SW 1271 (cell line): ENCODE measurements at regions not wholly inside any gene's neighbourhood (a gene's known extent, or its start where the extent isn't known, plus 50 kb on each side); places are given as distances from the start of the nearest gene placed in this dataset.
"Not testable (repeated sequence)": the region's sequence is repeated elsewhere in the genome, so short reads cannot be mapped to it uniquely, and the experiment has no call there.

Experiments used
- DNase-seq, 2 experiments: peaks; one replicate each; lab custom pipeline; 2025; lab: John Stamatoyannopoulos, UW

DNA sequence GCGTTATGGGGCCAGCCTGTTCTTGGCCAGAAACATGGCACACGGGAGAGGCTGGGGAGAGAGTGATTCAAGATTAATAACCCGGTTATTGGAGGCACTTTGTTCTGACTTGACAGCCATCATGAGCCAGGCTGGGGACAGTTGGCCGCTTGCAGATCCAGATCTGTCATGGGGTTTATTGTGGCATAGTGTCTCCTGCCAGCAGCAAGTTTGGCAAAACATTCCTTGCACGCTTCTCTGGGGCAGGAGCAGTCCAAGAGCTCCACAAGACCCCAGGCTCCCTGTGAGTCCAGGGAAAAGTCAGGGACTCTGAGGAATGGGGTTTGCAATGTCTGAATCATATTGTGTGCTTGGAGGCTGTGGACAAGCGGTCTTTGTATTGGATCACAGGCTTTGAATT is 270.4 kb downstream of the MIAT start:
- DNase-seq: no peak

DNA sequence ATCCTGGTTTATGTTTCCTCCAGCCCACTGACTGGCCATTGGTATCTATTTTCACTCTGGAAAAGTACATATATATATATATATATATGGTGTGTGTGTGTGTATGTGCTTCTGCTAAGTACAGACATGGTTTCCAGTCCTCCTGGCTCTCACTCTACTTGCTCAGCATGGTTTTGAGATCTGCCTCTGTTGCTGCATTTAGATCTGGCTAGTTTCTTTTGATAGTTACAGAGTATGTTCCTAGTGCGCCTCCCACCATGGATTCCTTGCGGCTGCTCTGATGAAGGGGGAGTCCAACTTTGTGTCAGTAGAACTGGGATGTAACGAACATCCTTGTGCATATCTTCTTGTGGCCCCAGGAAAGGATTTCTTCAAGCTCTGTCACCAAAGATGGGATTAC is 274.1 kb downstream of the MIAT start:
- no peak for DNase-seq

GRCh38 chr22:26933105-26933590 is 275.8 kb downstream of the MIAT start:
- DNase-seq: no peak

DNA sequence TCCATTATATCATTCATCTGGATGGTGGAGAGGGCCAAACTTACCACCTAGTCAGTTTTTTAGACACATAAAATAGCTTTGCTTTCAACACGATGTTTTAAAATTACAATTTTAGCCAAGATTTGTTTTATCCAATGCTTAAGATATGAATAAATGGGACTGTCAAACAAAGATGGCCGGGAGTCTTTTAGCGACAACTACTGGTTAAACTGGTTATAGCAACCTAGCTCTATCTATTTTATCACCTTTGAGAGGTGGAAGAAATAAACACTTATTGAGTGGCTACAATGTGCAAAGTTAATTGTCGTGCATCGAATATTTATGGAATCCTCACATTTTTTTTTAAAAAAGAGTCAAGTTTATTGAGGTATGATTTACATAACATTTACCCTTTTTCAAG is 279.8 kb downstream of the MIAT start:
- DNase-seq: no peak

DNA sequence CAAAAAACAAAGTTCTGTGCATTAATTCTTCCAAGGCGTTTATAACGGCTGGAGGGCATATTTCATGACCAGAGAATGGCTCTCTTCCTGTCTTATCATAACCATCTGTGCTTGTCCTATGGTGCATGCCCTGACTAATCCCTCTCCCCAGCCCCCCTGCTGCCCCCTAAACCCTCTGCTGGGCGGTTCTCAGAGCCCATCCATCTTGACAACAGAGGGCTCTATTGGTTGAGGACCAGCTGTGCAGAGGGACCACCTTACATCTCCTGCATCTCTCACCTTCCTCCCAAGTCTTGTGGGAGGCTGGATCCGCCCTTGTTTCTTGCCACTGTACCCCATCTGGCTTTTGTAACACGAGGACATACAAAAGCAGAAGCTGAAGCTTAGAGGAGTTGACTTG is 282.1 kb downstream of the MIAT start:
- no peak for DNase-seq

DNA sequence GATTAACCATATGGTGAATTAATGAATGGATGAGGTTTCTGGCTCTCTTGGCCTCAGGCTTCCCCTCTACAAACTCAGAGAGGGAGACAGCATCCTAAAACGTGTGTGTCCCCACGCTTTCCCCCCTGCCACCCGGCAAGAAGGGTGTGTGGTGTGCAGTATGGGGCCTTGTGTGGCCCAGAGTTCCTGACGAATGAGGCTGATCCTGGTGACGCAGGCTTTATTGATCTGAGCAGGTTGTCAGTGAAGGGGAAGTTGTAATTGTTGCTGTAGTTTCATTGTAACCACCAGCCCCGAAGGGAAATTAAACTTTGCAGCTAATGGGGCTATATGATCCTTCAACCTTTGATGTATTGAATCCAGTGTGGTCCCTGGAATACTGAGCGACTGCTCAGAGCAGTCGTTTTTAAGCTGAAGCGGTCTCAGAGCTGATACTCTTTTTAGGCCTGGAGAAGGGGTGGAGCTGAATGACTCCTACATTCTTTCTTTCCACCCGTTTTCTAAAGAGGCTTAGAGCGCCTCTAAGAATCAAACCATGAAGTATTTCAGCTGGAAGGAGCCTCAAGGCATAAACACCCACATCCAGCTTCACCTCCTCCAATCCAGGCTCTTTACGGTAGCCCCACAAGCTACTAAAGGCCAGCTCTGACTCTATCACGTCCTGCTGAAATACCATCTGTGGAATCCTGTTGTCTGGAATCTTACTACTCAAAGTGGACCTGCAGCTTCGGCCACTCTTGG is 284.7 kb downstream of the MIAT start:
- DNase-seq: no peak

- DNase-seq: no peak
These were observed 285.2 kb downstream of the MIAT start for GRCh38 chr22:26942637-26942957.

DNA sequence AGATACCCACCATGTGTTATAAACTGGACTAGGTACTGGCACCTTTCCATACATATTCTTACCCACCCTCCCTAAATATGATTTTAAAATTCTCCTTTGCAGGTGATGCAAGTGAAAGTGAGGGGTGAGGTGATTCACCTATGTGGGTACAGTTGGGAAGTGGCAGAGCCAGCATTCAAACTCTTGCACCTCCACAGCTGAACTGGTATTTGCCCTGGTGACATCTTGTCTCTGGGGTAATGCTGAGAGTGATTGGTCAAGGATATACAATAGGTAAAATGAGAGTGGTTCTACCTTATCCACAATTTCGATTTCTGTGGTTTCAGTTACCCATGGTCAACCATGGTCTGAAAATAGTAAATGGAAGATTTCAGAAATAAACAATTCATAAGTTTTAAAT is 288.2 kb downstream of the MIAT start:
- DNase-seq: no peak

DNA sequence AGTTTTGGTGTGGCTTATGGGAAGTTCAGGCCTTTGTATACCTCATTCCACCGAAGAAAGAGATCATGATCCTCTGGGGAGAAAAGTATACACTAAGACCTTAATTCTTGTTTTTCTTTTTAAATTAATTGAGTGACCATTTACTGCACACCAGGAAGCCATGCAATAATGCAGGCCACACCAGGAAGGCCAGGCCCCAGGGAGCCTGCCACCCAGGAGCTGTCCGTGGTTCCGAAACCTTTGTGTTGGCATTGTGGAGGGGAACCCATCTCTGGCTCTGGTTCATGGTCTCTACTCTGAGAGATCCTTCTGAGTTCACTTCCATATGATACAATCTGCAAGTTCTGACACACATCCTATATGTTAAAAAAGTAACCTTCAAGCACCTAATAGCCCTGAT is 291.8 kb downstream of the MIAT start:
- DNase-seq: no peak

DNA sequence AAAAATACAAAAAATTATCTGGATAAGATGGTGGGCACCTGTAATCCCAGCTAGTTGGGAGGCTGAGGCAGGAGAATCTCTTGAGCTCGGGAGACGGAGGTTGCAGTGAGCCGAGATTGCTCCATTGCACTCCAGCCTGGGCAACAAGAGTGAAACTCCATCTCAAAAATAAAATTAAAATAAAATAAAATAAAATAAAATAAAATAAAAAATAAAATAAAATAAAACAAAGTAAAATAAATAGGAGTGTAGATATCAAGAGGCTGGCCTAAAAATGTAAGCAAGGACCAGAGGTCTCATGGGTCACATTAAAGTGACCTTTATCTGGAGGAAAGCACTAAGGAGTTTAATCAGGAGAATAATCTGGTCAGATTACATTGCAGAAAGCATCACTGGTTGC is 293.8 kb downstream of the MIAT start:
- not testable (repeated sequence) for DNase-seq

DNA sequence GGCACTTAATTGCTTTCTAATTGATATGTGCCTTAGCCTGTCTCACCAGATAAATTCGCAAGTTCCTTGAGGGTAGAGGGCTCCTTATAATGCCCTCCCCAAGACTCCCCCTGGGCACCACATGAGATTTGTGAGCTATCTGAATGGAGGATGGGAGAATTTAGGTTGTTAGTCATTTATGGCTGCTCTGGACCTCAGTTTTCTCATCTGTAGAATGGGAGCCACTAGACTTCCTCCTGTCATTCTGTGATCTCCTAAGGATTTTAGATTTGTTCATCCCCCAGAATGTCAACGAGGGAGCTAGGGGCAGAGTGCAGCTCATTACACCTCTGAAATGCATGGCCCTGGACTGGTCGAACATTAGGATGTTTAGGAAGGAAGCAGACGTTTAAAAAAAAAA is 294.6 kb downstream of the MIAT start:
- DNase-seq: no peak

DNA sequence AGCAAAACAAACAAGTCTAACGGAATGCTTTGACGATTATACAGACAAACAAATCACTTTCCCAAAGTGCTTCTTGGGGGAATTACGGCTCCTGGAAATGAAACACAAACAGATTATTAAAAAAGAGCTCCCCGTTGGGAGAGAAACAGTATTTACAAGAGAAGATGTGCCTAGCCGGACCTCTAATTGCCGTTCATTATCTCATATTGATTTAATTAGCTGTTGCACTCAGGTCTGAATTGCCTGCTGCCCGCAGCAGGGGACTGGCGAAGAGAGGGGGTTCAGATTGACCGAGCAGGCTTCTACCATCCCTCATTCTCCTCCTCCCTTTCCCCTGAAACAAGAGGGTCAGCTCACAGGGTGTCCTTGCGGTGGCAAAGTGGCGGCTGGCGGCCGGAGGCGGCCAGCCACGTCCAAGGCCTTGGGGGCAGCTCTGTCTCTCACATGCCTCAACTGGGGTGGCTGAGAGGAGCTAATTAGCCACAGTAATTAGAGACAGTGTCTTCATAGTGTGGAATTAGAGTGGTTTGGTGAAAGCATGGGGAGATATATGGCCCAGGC is 295.1 kb downstream of the MIAT start:
- DNase-seq: no peak

- DNase-seq: no peak
These were observed 295.9 kb downstream of the MIAT start for GRCh38 chr22:26953012-26953883.

DNA sequence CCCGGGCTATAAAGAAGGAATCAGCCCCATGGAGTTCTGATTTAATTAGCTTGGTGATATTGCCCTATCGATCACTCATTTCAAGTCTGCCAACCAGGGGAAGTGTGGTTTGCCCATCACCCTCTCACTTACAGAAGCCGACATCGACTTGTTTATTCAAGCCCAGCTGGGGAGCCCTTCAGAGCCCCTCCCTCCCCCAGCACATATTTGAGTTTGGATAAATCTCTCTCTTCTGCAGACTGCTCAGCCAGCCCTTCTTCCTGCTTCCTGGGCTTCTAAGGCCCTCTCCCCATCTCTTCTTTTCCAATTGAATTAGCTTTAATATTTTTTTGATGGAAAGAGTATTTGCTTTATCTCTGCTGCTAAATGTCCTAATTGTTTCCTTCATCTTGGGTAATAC is 299.0 kb downstream of the MIAT start:
- DNase-seq: no peak

DNA sequence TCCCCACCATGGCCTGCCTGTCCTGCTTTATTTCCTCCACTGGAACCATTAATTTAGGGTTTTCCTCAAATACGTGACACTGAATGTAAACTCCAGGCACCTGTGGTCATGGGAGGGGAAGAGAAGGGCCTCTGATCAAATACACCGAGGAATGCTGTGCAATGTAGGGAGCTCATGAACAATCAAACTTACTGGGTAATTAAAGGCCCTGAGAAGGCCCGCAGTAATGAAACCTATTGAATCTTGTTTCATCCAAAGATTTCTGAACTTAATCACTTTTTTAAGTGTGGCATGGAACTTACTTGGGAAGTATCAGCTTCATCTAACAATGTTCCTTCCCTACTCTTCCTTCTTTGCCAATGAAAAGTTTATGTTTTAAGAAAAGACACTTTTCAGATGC is 299.8 kb downstream of the MIAT start:
- DNase-seq: no peak

DNA sequence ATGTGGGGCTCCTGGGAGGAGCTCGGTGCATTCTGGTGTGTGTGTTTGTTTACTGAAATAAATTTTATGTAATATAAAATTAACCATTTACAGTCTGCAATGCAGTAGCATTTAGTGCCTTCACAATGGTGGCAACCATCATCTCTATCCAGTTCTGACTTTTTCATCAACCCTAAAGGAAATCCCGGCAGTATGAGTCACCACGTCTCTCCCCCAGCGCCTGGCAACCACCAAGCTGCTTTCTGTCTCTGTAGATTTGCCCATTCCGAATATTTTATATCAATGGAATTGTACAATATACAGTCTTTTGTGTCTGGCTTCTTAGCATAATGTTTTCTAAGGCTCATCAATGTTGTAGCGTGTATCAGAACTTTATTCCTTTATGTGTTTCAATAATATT is 300.5 kb downstream of the MIAT start:
- DNase-seq: no peak

DNA sequence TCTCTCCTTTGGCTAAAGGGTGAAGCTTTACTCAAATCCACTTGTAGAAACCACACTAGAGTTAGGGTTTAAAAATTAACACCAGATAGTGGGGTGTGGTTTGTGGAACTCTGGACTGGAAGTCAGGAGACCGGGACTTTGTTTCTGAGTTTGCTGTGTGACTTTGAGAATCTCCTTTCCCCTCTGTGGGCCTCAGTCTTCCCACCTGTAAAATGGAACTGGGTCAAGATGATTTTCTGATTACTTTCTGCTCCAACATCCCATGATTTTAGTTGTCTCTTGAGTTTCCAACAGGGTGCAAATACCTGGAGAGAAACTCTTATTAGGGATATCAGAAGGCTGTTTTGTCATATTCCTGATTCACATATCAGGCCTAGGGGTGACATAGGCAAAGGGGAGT is 301.0 kb downstream of the MIAT start:
- no peak for DNase-seq

DNA sequence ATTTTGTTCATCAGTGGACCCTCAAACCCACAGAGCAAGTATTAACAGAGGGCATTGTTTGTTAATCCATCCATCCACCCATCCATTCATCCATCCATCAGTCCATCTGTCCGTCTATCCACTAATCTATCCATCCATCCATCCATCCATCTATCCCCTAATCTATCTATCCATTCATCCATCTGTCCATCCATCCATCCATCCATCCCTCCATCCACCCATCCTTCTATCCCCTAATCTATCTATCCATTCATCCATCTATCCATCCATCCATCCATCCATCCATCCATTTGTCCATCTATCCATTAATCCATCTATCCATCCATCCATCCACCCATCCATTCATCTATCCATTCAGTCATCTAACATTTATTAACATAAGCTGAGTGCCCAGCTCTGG is 307.3 kb downstream of the MIAT start:
- DNase-seq: no peak

- DNase-seq: no peak
These were observed 309.9 kb downstream of the MIAT start for GRCh38 chr22:26967282-26967681.

DNA sequence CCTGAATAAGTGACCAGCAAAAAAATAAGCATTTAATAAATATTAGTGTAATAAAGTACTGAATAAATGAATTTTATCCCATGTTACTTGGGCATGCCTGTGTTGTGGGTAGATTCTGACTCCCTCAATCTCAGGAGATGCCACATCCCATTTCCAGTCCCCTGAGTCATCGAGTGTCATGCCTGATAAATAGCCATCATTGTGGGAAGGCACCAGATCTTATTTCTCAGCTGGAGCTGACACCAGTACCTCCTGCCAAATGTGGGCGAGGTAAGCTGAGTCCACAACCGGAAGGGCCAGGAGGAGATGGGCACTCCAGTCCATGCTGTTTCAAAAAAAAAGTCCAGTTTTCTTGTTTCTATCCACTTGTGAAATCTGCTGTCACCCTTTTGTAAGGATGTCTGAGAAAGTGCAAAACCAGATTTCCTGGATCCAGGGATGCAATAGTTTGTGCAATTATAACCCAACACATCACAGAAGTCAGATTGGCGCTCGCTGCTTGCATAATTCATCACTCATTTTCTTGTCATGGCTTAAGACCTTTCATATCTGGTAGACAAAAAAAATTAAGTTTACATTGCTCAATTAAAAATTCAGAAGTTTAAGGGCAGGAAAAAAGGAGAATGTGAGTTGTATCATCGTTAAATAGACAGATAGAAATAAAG is 311.6 kb downstream of the MIAT start:
- no peak for DNase-seq

DNA sequence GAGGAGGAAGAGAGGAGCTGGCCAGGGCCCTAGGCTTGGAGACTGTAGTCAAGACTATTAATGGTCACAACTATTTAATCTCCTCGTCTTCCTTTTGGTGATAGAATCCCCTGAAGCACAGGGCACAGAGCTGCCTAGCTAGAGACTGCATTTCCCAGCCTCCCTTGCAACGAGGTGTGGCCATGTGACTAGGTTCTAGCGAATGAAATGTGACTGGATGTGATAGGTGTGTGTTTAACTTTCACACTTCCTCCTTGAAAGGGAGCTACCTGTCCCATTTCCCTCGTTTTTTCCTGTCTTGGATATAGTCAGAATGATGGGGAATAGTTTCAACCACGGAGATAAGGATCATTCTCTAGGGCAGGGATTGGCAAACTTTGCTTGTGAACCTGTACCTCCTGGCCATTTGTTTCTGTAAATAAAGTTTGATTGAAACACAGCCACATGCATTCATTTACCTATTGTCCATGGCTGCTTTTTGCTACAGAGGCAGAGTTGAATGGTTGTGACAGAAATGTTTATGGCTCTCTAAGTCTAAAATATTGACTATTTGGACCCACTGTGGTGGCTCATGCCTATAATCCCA is 313.5 kb downstream of the MIAT start:
- no peak for DNase-seq

- DNase-seq: no peak
These were observed 314.9 kb downstream of the MIAT start for GRCh38 chr22:26972286-26972685.
